HEK293 (cell line): ENCODE measurements at regions not wholly inside any gene's neighbourhood (a gene's known extent, or its start where the extent isn't known, plus 50 kb on each side); places are given as distances from the start of the nearest gene placed in this dataset.

Experiments used
- CTCF ChIA-PET: fragments of 350-600 bp; formaldehyde crosslinking; extraction: SDS; loops from one replicate; lab custom pipeline; 2021; ENCODE audit warnings: antibody characterized with exemption; lab: Yijun Ruan, JAX
- POLR2A ChIA-PET: fragments of 300-600 bp; formaldehyde crosslinking; extraction: SDS; loops from one replicate; lab custom pipeline; 2020; ENCODE audit warnings: antibody characterized with exemption, inconsistent platforms; lab: Yijun Ruan, JAX
- H3K27ac ChIP-seq: fragments of 200-500 bp; sonication (Bioruptor generic); 2 replicates; pipeline ENCODE4 v1.5.1; 2014; ENCODE audit warnings: low read depth, low read length, control low read depth, inconsistent platforms; ENCODE audit errors: extremely low read depth
- H3K36me3 ChIP-seq, 2 experiments: fragments of 200-500 bp in 1 of 2; sonication (Bioruptor generic) in 1 of 2; 1 replicate in 1 of 2; 2 replicates in 1 of 2; pipeline ENCODE4 v1.5.1; 2014 to 2017; ENCODE audit warnings: inconsistent platforms in 2 of 2, low read length in 2 of 2; ENCODE audit not compliant: control insufficient read depth in 2 of 2, insufficient read depth in 1 of 2
- H3K4me1 ChIP-seq: fragments of 200-500 bp; sonication (Bioruptor generic); 2 replicates; pipeline ENCODE4 v1.5.1; 2014; ENCODE audit warnings: mild to moderate bottlenecking, low read length, inconsistent platforms; ENCODE audit not compliant: control insufficient read depth, insufficient read depth
- H3K4me3 ChIP-seq: 2 replicates; pipeline ENCODE4 v1.5.1; 2011; ENCODE audit warnings: low read depth, mild to moderate bottlenecking, control low read depth, low read length, moderate library complexity
- H3K9me3 ChIP-seq: fragments of 200-500 bp; sonication (Bioruptor generic); 2 replicates; pipeline ENCODE4 v1.5.1; 2014; ENCODE audit warnings: low read depth, low read length, inconsistent platforms; ENCODE audit not compliant: control insufficient read depth, insufficient read depth
- BCL11B ChIP-seq: fragments of 450-650 bp; formaldehyde crosslinking; IDR thresholded peaks from 2 replicates; pipeline ENCODE4 v1.5.1; 2016; ENCODE audit warnings: low read depth, missing biosample characterization, missing genetic modification characterization
- GFI1B ChIP-seq: fragments of 450-650 bp; formaldehyde crosslinking; IDR thresholded peaks from 2 replicates; pipeline ENCODE4 v1.5.1; 2016; ENCODE audit warnings: missing biosample characterization, missing genetic modification characterization
- GLIS2 ChIP-seq: fragments of 450-650 bp; formaldehyde crosslinking; IDR thresholded peaks from 2 replicates; pipeline ENCODE4 v1.5.1; 2016; ENCODE audit warnings: missing biosample characterization, missing genetic modification characterization
- HOXA7 ChIP-seq: sonication (generic); formaldehyde crosslinking; IDR thresholded peaks from 2 replicates; pipeline ENCODE4 v1.8.1; 2022; ENCODE audit warnings: missing genetic modification reagents, borderline replicate concordance
- ZFP69B ChIP-seq: fragments of 450-650 bp; formaldehyde crosslinking; IDR thresholded peaks from 2 replicates; pipeline ENCODE4 v1.5.1; 2016; ENCODE audit warnings: missing biosample characterization, missing genetic modification characterization
- ZNF24 ChIP-seq: fragments of 450-650 bp; formaldehyde crosslinking; IDR thresholded peaks from 2 replicates; pipeline ENCODE4 v1.5.1; 2016; ENCODE audit warnings: missing biosample characterization, missing genetic modification characterization
- ZNF341 ChIP-seq: fragments of 450-650 bp; formaldehyde crosslinking; IDR thresholded peaks from 2 replicates; pipeline ENCODE4; 2016; ENCODE audit warnings: low read depth, missing biosample characterization, missing genetic modification characterization
- ZNF37A ChIP-seq: fragments of 450-650 bp; IDR thresholded peaks from 2 replicates; pipeline ENCODE4 v1.5.1; 2018; ENCODE audit warnings: missing biosample characterization, missing genetic modification characterization
- ZNF530 ChIP-seq: fragments of 450-650 bp; formaldehyde crosslinking; IDR thresholded peaks from 2 replicates; pipeline ENCODE4 v1.5.1; 2016; ENCODE audit warnings: low read depth, missing biosample characterization, missing genetic modification characterization
- ZNF560 ChIP-seq: fragments of 450-650 bp; formaldehyde crosslinking; IDR thresholded peaks from 2 replicates; pipeline ENCODE4 v1.5.1; 2017; ENCODE audit warnings: missing biosample characterization, missing genetic modification characterization, borderline replicate concordance
- ZNF76 ChIP-seq: fragments of 450-650 bp; formaldehyde crosslinking; IDR thresholded peaks from 2 replicates; pipeline ENCODE4; 2016; ENCODE audit warnings: low read depth, missing biosample characterization, missing genetic modification characterization, borderline replicate concordance
- ZSCAN30 ChIP-seq: fragments of 450-650 bp; IDR thresholded peaks from 2 replicates; pipeline ENCODE4 v1.5.1; 2018; ENCODE audit warnings: missing biosample characterization, mild to moderate bottlenecking, missing genetic modification characterization, moderate library complexity
- TF ChIP-seq, protein P1 (sequence below): fragments of 450-650 bp; formaldehyde crosslinking; IDR thresholded peaks from 2 replicates; pipeline ENCODE4 v1.5.1; 2016; ENCODE audit warnings: missing biosample characterization, missing genetic modification characterization
- TF ChIP-seq, protein P2 (sequence below): fragments of 450-650 bp; formaldehyde crosslinking; IDR thresholded peaks from 2 replicates; pipeline ENCODE4 v1.5.1; 2016; ENCODE audit warnings: missing biosample characterization, missing genetic modification characterization
- TF ChIP-seq, protein P3 (sequence below): fragments of 450-650 bp; formaldehyde crosslinking; IDR thresholded peaks from 2 replicates; pipeline ENCODE4 v1.5.1; 2016; ENCODE audit warnings: missing biosample characterization, missing genetic modification characterization
- TF ChIP-seq, protein P4 (sequence below): fragments of 450-650 bp; formaldehyde crosslinking; IDR thresholded peaks from 2 replicates; pipeline ENCODE4 v1.5.1; 2017; ENCODE audit warnings: missing biosample characterization, missing genetic modification characterization
- TF ChIP-seq, protein P5 (sequence below): fragments of 450-650 bp; formaldehyde crosslinking; IDR thresholded peaks from 2 replicates; pipeline ENCODE4 v1.5.1; 2016; ENCODE audit warnings: missing biosample characterization, missing genetic modification characterization
- TF ChIP-seq, protein P6 (sequence below): fragments of 450-650 bp; formaldehyde crosslinking; IDR thresholded peaks from 2 replicates; pipeline ENCODE4 v1.5.1; 2016; ENCODE audit warnings: missing biosample characterization, missing genetic modification characterization

DNA sequence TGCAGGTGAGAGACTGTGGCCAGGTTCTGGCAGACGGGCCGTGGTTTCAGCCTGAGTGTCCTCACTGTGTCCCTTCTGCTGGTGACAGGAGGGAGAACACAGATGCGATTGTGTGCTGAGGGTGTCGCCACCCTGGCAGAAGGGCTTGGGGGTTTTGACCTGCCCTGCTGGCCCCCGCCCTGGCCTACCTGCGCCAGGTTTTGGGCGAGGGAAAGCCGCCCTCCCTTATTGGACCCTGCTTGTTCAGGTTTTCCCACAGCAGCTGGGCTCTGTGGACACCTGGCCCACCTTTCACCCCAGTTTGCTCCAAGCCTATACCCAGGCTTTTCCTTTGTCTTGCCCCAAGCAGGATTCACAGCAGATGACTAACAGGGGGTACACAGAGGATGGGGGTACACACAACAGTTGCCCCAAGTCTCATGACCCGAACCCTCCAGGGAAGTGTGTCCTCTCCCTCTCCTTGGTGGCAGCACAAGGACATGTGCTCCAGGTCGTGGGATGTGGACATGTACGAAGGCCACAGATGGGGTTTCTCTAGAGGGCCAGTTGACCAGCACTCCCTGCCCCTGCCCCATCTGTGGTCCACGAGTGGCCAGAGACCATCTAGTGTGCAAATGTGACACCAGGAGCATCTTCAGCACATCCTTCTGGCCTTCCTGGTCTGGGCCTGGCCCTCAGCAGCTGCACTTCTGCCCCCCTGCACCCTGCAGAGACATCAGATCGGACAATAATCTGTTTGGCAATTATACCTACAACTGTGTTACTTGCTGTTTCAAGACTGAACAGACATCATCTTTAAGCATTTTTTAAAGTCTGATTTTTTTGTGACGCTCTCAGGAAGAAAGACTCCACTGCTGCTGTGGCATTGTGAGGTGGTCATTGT lies 265.8 kb upstream of the IRX4 start:
- POLR2A ChIA-PET: no interaction called here
- TF ChIP-seq, protein P1, sequence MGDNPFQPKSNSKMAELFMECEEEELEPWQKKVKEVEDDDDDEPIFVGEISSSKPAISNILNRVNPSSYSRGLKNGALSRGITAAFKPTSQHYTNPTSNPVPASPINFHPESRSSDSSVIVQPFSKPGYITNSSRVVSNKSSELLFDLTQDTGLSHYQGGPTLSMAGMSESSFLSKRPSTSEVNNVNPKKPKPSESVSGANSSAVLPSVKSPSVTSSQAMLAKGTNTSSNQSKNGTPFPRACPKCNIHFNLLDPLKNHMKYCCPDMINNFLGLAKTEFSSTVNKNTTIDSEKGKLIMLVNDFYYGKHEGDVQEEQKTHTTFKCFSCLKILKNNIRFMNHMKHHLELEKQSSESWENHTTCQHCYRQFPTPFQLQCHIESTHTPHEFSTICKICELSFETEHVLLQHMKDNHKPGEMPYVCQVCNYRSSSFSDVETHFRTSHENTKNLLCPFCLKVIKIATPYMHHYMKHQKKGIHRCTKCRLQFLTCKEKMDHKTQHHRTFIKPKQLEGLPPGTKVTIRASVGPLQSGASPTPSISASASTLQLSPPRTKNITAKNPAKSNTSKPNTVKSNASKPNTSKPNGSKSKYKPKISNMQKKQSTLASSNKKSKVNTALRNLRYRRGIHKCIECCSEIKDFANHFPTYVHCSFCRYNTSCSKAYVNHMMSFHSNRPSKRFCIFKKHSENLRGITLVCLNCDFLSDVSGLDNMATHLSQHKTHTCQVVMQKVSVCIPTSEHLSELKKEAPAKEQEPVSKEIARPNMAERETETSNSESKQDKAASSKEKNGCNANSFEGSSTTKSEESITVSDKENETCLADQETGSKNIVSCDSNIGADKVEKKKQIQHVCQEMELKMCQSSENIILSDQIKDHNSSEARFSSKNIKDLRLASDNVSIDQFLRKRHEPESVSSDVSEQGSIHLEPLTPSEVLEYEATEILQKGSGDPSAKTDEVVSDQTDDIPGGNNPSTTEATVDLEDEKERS: no peak
- TF ChIP-seq, protein P2, sequence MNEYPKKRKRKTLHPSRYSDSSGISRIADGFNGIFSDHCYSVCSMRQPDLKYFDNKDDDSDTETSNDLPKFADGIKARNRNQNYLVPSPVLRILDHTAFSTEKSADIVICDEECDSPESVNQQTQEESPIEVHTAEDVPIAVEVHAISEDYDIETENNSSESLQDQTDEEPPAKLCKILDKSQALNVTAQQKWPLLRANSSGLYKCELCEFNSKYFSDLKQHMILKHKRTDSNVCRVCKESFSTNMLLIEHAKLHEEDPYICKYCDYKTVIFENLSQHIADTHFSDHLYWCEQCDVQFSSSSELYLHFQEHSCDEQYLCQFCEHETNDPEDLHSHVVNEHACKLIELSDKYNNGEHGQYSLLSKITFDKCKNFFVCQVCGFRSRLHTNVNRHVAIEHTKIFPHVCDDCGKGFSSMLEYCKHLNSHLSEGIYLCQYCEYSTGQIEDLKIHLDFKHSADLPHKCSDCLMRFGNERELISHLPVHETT (tag by site-specific recombination): no peak
- no peak for TF ChIP-seq ZNF37A (tag by site-specific recombination)
- TF ChIP-seq BCL11B (tag by site-specific recombination): no peak
- no peak for TF ChIP-seq ZSCAN30 (tag by site-specific recombination)
- TF ChIP-seq HOXA7 (CRISPR knock-in tag): no peak
- TF ChIP-seq ZNF341 (tag by site-specific recombination): no peak
- no peak for TF ChIP-seq GFI1B (tag by site-specific recombination)
- TF ChIP-seq ZNF76: no peak
- no peak for TF ChIP-seq GLIS2
- TF ChIP-seq, protein P3, sequence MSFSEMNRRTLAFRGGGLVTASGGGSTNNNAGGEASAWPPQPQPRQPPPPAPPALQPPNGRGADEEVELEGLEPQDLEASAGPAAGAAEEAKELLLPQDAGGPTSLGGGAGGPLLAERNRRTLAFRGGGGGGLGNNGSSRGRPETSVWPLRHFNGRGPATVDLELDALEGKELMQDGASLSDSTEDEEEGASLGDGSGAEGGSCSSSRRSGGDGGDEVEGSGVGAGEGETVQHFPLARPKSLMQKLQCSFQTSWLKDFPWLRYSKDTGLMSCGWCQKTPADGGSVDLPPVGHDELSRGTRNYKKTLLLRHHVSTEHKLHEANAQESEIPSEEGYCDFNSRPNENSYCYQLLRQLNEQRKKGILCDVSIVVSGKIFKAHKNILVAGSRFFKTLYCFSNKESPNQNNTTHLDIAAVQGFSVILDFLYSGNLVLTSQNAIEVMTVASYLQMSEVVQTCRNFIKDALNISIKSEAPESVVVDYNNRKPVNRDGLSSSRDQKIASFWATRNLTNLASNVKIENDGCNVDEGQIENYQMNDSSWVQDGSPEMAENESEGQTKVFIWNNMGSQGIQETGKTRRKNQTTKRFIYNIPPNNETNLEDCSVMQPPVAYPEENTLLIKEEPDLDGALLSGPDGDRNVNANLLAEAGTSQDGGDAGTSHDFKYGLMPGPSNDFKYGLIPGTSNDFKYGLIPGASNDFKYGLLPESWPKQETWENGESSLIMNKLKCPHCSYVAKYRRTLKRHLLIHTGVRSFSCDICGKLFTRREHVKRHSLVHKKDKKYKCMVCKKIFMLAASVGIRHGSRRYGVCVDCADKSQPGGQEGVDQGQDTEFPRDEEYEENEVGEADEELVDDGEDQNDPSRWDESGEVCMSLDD (tag by site-specific recombination): no peak
- TF ChIP-seq ZFP69B (tag by site-specific recombination): no peak
- TF ChIP-seq, protein P4, sequence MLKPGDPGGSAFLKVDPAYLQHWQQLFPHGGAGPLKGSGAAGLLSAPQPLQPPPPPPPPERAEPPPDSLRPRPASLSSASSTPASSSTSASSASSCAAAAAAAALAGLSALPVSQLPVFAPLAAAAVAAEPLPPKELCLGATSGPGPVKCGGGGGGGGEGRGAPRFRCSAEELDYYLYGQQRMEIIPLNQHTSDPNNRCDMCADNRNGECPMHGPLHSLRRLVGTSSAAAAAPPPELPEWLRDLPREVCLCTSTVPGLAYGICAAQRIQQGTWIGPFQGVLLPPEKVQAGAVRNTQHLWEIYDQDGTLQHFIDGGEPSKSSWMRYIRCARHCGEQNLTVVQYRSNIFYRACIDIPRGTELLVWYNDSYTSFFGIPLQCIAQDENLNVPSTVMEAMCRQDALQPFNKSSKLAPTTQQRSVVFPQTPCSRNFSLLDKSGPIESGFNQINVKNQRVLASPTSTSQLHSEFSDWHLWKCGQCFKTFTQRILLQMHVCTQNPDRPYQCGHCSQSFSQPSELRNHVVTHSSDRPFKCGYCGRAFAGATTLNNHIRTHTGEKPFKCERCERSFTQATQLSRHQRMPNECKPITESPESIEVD (tag by site-specific recombination): no peak
- no peak for TF ChIP-seq ZNF24 (tag by site-specific recombination)
- TF ChIP-seq, protein P5, sequence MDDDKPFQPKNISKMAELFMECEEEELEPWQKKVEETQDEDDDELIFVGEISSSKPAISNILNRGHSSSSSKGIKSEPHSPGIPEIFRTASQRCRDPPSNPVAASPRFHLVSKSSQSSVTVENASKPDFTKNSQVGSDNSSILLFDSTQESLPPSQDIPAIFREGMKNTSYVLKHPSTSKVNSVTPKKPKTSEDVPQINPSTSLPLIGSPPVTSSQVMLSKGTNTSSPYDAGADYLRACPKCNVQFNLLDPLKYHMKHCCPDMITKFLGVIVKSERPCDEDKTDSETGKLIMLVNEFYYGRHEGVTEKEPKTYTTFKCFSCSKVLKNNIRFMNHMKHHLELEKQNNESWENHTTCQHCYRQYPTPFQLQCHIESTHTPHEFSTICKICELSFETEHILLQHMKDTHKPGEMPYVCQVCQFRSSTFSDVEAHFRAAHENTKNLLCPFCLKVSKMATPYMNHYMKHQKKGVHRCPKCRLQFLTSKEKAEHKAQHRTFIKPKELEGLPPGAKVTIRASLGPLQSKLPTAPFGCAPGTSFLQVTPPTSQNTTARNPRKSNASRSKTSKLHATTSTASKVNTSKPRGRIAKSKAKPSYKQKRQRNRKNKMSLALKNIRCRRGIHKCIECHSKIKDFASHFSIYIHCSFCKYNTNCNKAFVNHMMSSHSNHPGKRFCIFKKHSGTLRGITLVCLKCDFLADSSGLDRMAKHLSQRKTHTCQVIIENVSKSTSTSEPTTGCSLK: no peak
- TF ChIP-seq, protein P6, sequence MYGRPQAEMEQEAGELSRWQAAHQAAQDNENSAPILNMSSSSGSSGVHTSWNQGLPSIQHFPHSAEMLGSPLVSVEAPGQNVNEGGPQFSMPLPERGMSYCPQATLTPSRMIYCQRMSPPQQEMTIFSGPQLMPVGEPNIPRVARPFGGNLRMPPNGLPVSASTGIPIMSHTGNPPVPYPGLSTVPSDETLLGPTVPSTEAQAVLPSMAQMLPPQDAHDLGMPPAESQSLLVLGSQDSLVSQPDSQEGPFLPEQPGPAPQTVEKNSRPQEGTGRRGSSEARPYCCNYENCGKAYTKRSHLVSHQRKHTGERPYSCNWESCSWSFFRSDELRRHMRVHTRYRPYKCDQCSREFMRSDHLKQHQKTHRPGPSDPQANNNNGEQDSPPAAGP (tag by site-specific recombination): no peak
- no peak for TF ChIP-seq ZNF560
- TF ChIP-seq ZNF530 (tag by site-specific recombination): no peak
- TF ChIP-seq, all 188 proteins: peak for 0
- Histone ChIP-seq H3K36me3 (no peaks in the 10 kb centered on the region), H3K27ac (no peak overlapping the region), H3K4me3 (no peak overlapping the region), H3K9me3 (no peaks in the 10 kb centered on the region), H3K4me1 (no peaks in the 10 kb centered on the region)
- CTCF ChIA-PET: interaction anchor here (0.6 to 0.9 kb wide), 5 partner anchors 13 to 554 kb away, joined by 3 to 4 read pairs (median 3); no protein-coding TSS in a partner anchor
